ENCODE measurements at regions not wholly inside any gene's neighbourhood (a gene's known extent, or its start where the extent isn't known, plus 50 kb on each side); places are given as distances from the start of the nearest gene placed in this dataset.

DNA sequence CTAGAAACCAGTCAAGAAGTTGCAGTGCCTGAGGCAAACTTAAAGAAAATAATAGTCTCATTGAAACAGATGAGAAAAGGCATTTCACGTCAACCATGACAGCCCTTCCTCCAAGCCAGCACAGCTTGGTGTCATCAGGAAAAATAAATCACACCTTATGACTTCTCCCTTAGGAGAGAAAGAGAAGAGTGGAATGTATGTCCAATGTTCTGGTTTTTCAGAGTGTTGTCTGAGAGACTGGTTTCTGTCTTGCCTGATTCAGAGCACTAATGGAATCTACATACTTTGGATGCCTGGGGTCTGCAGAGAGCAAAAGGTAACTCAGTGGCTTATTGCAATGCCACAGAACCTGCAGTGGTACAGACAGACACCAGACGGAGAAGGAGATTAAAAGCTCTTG lies 105.5 kb upstream of the PDE4D start:
- no peaks in the 10 kb centered on the region for H3K27me3 ChIP-seq
- no peak for DNase-seq (ENCODE audit: extremely low spot score)
- 67% methylated on average over 2 of the region's 2 CpGs for WGBS
- intact Hi-C loops (cut with DNase I) = no loop called here
- no peak overlapping the region for H3K27ac ChIP-seq (replicated peaks in 1 of 4)
- H3K4me3 ChIP-seq = no peak overlapping the region
- TF ChIP-seq POLR2AphosphoS5 (IDR thresholded peaks at IDR 0.05) (no peak), EP300 (IDR thresholded peaks at IDR 0.05) (no peak), POLR2A (IDR thresholded peaks at IDR 0.05; ENCODE audit: low read depth) (no peak)
- TF ChIP-seq, protein P1, sequence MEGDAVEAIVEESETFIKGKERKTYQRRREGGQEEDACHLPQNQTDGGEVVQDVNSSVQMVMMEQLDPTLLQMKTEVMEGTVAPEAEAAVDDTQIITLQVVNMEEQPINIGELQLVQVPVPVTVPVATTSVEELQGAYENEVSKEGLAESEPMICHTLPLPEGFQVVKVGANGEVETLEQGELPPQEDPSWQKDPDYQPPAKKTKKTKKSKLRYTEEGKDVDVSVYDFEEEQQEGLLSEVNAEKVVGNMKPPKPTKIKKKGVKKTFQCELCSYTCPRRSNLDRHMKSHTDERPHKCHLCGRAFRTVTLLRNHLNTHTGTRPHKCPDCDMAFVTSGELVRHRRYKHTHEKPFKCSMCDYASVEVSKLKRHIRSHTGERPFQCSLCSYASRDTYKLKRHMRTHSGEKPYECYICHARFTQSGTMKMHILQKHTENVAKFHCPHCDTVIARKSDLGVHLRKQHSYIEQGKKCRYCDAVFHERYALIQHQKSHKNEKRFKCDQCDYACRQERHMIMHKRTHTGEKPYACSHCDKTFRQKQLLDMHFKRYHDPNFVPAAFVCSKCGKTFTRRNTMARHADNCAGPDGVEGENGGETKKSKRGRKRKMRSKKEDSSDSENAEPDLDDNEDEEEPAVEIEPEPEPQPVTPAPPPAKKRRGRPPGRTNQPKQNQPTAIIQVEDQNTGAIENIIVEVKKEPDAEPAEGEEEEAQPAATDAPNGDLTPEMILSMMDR (IDR thresholded peaks at IDR 0.05) = no peak
- no peaks in the 10 kb centered on the region for H3K36me3 ChIP-seq
- H3K4me1 ChIP-seq = no peaks in the 10 kb centered on the region
- peaks cover 0 to 27% (median 8%) of the 10 kb centered on the region in 4 donors for H3K9me3 ChIP-seq

DNA sequence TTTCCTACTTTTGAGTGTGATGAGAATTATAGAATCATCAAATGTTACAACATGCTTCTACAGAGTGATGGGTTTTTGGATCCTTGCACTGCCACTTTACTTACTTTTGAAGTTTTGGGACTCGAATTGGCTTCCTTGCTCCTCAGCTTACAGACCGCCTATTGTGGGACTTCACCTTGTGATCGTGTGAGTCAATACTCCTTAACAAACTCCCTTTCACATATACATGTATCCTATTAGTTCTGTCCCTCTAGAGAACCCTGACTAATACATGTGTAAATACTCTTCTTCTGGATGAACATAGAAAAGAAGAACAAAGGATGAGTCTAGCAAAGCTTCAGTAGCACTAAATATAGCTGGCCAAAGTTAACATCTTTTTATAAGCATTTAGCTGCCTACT lies 98.7 kb upstream of the PDE4D start:
- Histone ChIP-seq H3K27me3 (no peaks in the 10 kb centered on the region), H3K36me3 (no peaks in the 10 kb centered on the region), H3K4me3 (no peak overlapping the region), H3K27ac (replicated peaks in 1 of 4) (no peak overlapping the region), H3K4me1 (no peaks in the 10 kb centered on the region), H3K9me3 (no peaks in the 10 kb centered on the region)
- intact Hi-C loops (cut with DNase I) = no loop called here
- TF ChIP-seq EP300 (IDR thresholded peaks at IDR 0.05) = no peak
- TF ChIP-seq POLR2AphosphoS5 (IDR thresholded peaks at IDR 0.05) = no peak
- TF ChIP-seq, protein P1 (IDR thresholded peaks at IDR 0.05) = no peak
- TF ChIP-seq POLR2A (IDR thresholded peaks at IDR 0.05; ENCODE audit: low read depth) = no peak
- no peak for DNase-seq (ENCODE audit: extremely low spot score)
- WGBS = 86% methylated on average over 3 of the region's 3 CpGs

DNA sequence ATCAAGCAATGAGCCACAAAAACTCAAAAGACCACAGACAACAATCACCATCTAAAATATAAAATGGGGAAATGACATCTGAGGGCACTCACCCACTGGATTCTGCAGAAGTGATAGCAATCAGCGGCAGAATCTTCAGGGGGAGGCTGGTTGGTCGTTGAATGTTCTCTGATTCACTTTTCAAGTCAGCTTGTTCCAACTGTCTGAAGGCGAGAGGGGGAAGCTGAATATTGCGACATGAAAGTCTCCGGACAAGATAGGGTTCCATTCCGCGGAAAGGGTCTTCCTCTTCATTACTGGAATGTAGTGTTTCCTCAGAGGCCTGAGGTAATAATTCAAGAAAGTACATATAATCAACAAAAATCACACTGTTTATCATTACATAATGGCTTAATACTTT lies 94.9 kb upstream of the PDE4D start:
- TF ChIP-seq EP300 (IDR thresholded peaks at IDR 0.05) (no peak), POLR2A (IDR thresholded peaks at IDR 0.05; ENCODE audit: low read depth) (no peak), POLR2AphosphoS5 (IDR thresholded peaks at IDR 0.05) (no peak)
- TF ChIP-seq, protein P1 (IDR thresholded peaks at IDR 0.05) = no peak
- WGBS = 93% methylated on average over 7 of the region's 7 CpGs
- DNase-seq (ENCODE audit: extremely low spot score) = no peak
- H3K4me1 ChIP-seq = no peaks in the 10 kb centered on the region
- no peaks in the 10 kb centered on the region for H3K27me3 ChIP-seq
- H3K4me3 ChIP-seq = no peak overlapping the region
- H3K36me3 ChIP-seq = no peaks in the 10 kb centered on the region
- no peaks in the 10 kb centered on the region for H3K9me3 ChIP-seq
- intact Hi-C loops (cut with DNase I) = no loop called here
- H3K27ac ChIP-seq (replicated peaks in 1 of 4) = no peak overlapping the region

DNA sequence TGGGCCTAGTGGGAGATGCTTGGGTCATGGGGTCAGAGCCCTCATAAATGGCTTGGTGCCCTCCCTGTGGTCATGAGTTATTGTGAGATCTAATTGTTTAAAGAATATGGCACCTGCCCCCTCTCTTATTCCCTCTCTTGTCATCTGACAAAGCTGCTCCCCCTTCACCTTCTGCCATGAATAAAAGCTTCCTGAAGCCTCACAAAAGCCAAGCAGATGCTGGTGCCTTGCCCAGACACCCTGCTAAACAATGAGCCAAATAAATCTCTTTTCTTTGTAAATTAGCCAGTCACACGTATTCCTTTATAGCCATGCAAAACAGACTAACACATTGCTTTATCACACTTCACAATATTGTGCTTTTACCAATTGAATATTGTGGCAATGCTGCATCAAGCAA lies 82.8 kb upstream of the PDE4D start:
- Histone ChIP-seq H3K27ac (replicated peaks in 1 of 4) (no peak overlapping the region), H3K4me1 (no peaks in the 10 kb centered on the region), H3K27me3 (no peaks in the 10 kb centered on the region), H3K36me3 (no peaks in the 10 kb centered on the region), H3K9me3 (no peaks in the 10 kb centered on the region), H3K4me3 (no peak overlapping the region)
- intact Hi-C loops (cut with DNase I) = no loop called here
- no peak for DNase-seq (ENCODE audit: extremely low spot score)
- WGBS = 95% methylated on average over 1 of the region's 1 CpG
- TF ChIP-seq POLR2AphosphoS5 (IDR thresholded peaks at IDR 0.05) (no peak), EP300 (IDR thresholded peaks at IDR 0.05) (no peak), POLR2A (IDR thresholded peaks at IDR 0.05; ENCODE audit: low read depth) (no peak)
- TF ChIP-seq, protein P1 (IDR thresholded peaks at IDR 0.05) = no peak

DNA sequence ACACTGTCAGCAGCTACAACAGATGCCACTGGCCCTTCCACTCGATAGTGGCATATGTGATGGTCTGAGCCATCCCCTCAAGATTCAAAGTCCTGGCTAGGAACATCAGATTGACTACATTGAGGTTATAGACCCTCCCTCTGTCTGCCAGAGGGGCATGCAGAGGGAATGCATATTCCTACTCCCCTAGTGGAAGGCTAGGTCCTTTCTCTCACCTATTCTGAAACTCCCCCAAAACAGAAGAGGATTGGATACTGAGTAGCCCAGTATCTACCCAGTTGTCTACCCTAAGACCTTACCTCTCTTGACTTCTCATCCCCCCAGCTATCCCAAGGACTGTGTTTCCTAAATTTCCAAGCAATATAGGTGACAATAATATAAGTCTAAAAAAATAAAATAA lies 78.5 kb upstream of the PDE4D start:
- WGBS = 100% methylated on average over 1 of the region's 1 CpG
- Histone ChIP-seq H3K9me3 (no peaks in the 10 kb centered on the region), H3K4me1 (no peaks in the 10 kb centered on the region), H3K4me3 (no peak overlapping the region), H3K27me3 (no peaks in the 10 kb centered on the region), H3K27ac (replicated peaks in 1 of 4) (no peak overlapping the region), H3K36me3 (no peaks in the 10 kb centered on the region)
- no peak for TF ChIP-seq EP300 (IDR thresholded peaks at IDR 0.05)
- TF ChIP-seq POLR2A (IDR thresholded peaks at IDR 0.05; ENCODE audit: low read depth) = no peak
- TF ChIP-seq, protein P1 (IDR thresholded peaks at IDR 0.05) = no peak
- TF ChIP-seq POLR2AphosphoS5 (IDR thresholded peaks at IDR 0.05) = no peak
- intact Hi-C loops (cut with DNase I) = no loop called here
- DNase-seq (ENCODE audit: extremely low spot score) = no peak
